ENCODE measurements at regions not wholly inside any gene's neighbourhood (a gene's known extent, or its start where the extent isn't known, plus 50 kb on each side); places are given as distances from the start of the nearest gene placed in this dataset.
"Not testable (repeated sequence)": the region's sequence is repeated elsewhere in the genome, so short reads cannot be mapped to it uniquely, and the experiment has no call there.

- Histone ChIP-seq H4K20me1 (ENCODE audit: insufficient read depth, low read length) (no peaks in the 10 kb centered on the region), H3K9me3 (ENCODE audit: low read depth, low read length) (no peaks in the 10 kb centered on the region), H3K79me2 (ENCODE audit: insufficient read depth, low read length) (no peaks in the 10 kb centered on the region), H3K4me3 (ENCODE audit: insufficient read depth, low read length) (no peak overlapping the region), H3K4me1 (ENCODE audit: insufficient read depth, low read length) (no peaks in the 10 kb centered on the region), H3K4me2 (ENCODE audit: insufficient read depth, low read length) (no peak overlapping the region), H3K36me3 (ENCODE audit: insufficient read depth, low read length) (no peaks in the 10 kb centered on the region), H3K27ac (ENCODE audit: low read depth, low read length) (no peak overlapping the region), H3K27me3 (ENCODE audit: insufficient read depth, low read length) (no peaks in the 10 kb centered on the region), H2AFZ (ENCODE audit: low read length) (no peak overlapping the region)
- no peak for DNase-seq (ENCODE audit: insufficient read length, low spot score, missing footprints)
- TF ChIP-seq CTCF (IDR thresholded peaks at IDR 0.05; ENCODE audit: extremely low read depth, low read depth, low read length), result peak; percentile 31
These were observed 318.5 kb downstream of the BCAT1 start for GRCh38 chr12:24630446-24630845.

GRCh38 chr12:24625103-24625502, 323.8 kb downstream of the BCAT1 start:
- H2AFZ ChIP-seq (ENCODE audit: low read length), result no peak overlapping the region
- no peaks in the 10 kb centered on the region for H3K9me3 ChIP-seq (ENCODE audit: low read depth, low read length)
- H3K4me3 ChIP-seq (ENCODE audit: insufficient read depth, low read length), result no peak overlapping the region
- H3K4me1 ChIP-seq (ENCODE audit: insufficient read depth, low read length), result no peaks in the 10 kb centered on the region
- no peak overlapping the region for H3K4me2 ChIP-seq (ENCODE audit: insufficient read depth, low read length)
- H3K27ac ChIP-seq (ENCODE audit: low read depth, low read length), result no peak overlapping the region
- TF ChIP-seq CTCF (IDR thresholded peaks at IDR 0.05; ENCODE audit: extremely low read depth, low read depth, low read length), result no peak
- no peak for DNase-seq (ENCODE audit: insufficient read length, low spot score, missing footprints)
- H3K27me3 ChIP-seq (ENCODE audit: insufficient read depth, low read length), result no peaks in the 10 kb centered on the region
- no peaks in the 10 kb centered on the region for H3K36me3 ChIP-seq (ENCODE audit: insufficient read depth, low read length)
- no peaks in the 10 kb centered on the region for H3K79me2 ChIP-seq (ENCODE audit: insufficient read depth, low read length)
- H4K20me1 ChIP-seq (ENCODE audit: insufficient read depth, low read length), result no peaks in the 10 kb centered on the region

GRCh38 chr12:24619954-24620353, 328.9 kb downstream of the BCAT1 start:
- not testable (repeated sequence) for H3K4me2 ChIP-seq (ENCODE audit: insufficient read depth, low read length); H3K9me3 ChIP-seq (ENCODE audit: low read depth, low read length); H3K27ac ChIP-seq (ENCODE audit: low read depth, low read length); DNase-seq (ENCODE audit: insufficient read length, low spot score, missing footprints); H2AFZ ChIP-seq (ENCODE audit: low read length); H3K27me3 ChIP-seq (ENCODE audit: insufficient read depth, low read length); H3K4me3 ChIP-seq (ENCODE audit: insufficient read depth, low read length); H3K79me2 ChIP-seq (ENCODE audit: insufficient read depth, low read length); H4K20me1 ChIP-seq (ENCODE audit: insufficient read depth, low read length); H3K36me3 ChIP-seq (ENCODE audit: insufficient read depth, low read length)
- peaks cover 19% of the 10 kb centered on the region for H3K4me1 ChIP-seq (ENCODE audit: insufficient read depth, low read length)

- DNase-seq (ENCODE audit: insufficient read length, low spot score, missing footprints), result no peak
- peak overlapping the region; percentile 35 for H2AFZ ChIP-seq (ENCODE audit: low read length)
These were observed 331.4 kb downstream of the BCAT1 start for GRCh38 chr12:24617471-24617870.

More at GRCh38 chr12:24617471-24617870, 331.4 kb downstream of the BCAT1 start:
- Histone ChIP-seq H3K27me3 (ENCODE audit: insufficient read depth, low read length) (no peaks in the 10 kb centered on the region), H3K4me2 (ENCODE audit: insufficient read depth, low read length) (peak overlapping the region; percentile 4), H4K20me1 (ENCODE audit: insufficient read depth, low read length) (no peaks in the 10 kb centered on the region), H3K4me1 (ENCODE audit: insufficient read depth, low read length) (peaks cover 19% of the 10 kb centered on the region), H3K4me3 (ENCODE audit: insufficient read depth, low read length) (no peak overlapping the region), H3K79me2 (ENCODE audit: insufficient read depth, low read length) (no peaks in the 10 kb centered on the region), H3K27ac (ENCODE audit: low read depth, low read length) (no peak overlapping the region), H3K9me3 (ENCODE audit: low read depth, low read length) (no peaks in the 10 kb centered on the region), H3K36me3 (ENCODE audit: insufficient read depth, low read length) (no peaks in the 10 kb centered on the region)
- TF ChIP-seq CTCF (IDR thresholded peaks at IDR 0.05; ENCODE audit: extremely low read depth, low read depth, low read length), result no peak
